Endodermal cell (in vitro differentiated cells): ENCODE measurements at regions not wholly inside any gene's neighbourhood (a gene's known extent, or its start where the extent isn't known, plus 50 kb on each side); places are given as distances from the start of the nearest gene placed in this dataset.

Experiments
- DNase-seq: peaks from one replicate; pipeline ENCODE4 v3.0.0-alpha.2; 2017
- H3K27ac ChIP-seq: 2 replicates; pipeline ENCODE4 v1.5.1; 2013; ENCODE audit warnings: mild to moderate bottlenecking, low read depth, low read length, moderate library complexity
- H3K27me3 ChIP-seq: 2 replicates; pipeline ENCODE4 v1.6.1; 2013; ENCODE audit warnings: mild to moderate bottlenecking, low read length, moderate library complexity; ENCODE audit not compliant: insufficient read depth, control insufficient read depth, poor library complexity, severe bottlenecking
- H3K36me3 ChIP-seq: 2 replicates; pipeline ENCODE4 v1.7.0; 2013; ENCODE audit warnings: mild to moderate bottlenecking, low read length, moderate library complexity; ENCODE audit not compliant: control insufficient read depth, insufficient read depth
- H3K4me1 ChIP-seq: one replicate; pipeline ENCODE4 v1.7.0; 2013; ENCODE audit warnings: low read length; ENCODE audit not compliant: control insufficient read depth, insufficient read depth
- H3K4me3 ChIP-seq: 2 replicates; pipeline ENCODE4 v1.5.1; 2013; ENCODE audit warnings: mild to moderate bottlenecking, low read length, moderate library complexity
- H3K9ac ChIP-seq: 2 replicates; pipeline ENCODE4 v1.6.1; 2013; ENCODE audit warnings: mild to moderate bottlenecking, low read length, moderate library complexity; ENCODE audit not compliant: poor library complexity, severe bottlenecking; ENCODE audit errors: extremely low read depth
- H3K9me3 ChIP-seq: 2 replicates; pipeline ENCODE4 v1.6.1; 2013; ENCODE audit warnings: mild to moderate bottlenecking, low read length, moderate library complexity; ENCODE audit not compliant: control insufficient read depth
- H3K27ac Mint-ChIP-seq: 2 replicates; pipeline ENCODE4 v1.8.0; 2020; ENCODE audit warnings: mixed read lengths
- H3K27me3 Mint-ChIP-seq: 2 replicates; pipeline ENCODE4 v1.8.0; 2021; ENCODE audit warnings: mild to moderate bottlenecking, mixed read lengths; ENCODE audit not compliant: insufficient read depth
- H3K36me3 Mint-ChIP-seq: 2 replicates; pipeline ENCODE4 v1.8.0; 2020; ENCODE audit warnings: low read depth, mixed read lengths
- H3K4me1 Mint-ChIP-seq: 2 replicates; pipeline ENCODE4 v1.8.0; 2020; ENCODE audit warnings: mixed read lengths
- H3K4me3 Mint-ChIP-seq: 2 replicates; pipeline ENCODE4 v1.8.0; 2020; ENCODE audit warnings: mild to moderate bottlenecking, moderate library complexity, mixed read lengths
- H3K9me3 Mint-ChIP-seq: 2 replicates; pipeline ENCODE4 v1.8.0; 2020; ENCODE audit warnings: mild to moderate bottlenecking, mixed read lengths
- CTCF ChIP-seq: fragments of 200-600 bp; sonication (generic); conservative IDR thresholded peaks from 2 replicates; pipeline ENCODE4 v1.5.0; 2021; ENCODE audit warnings: antibody characterized with exemption, mild to moderate bottlenecking
- WGBS, 2 experiments: methylation state at CpG; one replicate each; pipeline versions ENCODE4 v1.1.5 to v1.1.7; 2013; ENCODE audit warnings: missing lambda C conversion rate in 2 of 2, mixed read lengths in 1 of 2; ENCODE audit not compliant: insufficient coverage in 1 of 2, insufficient read length in 1 of 2; 5-methylcytosine and 5-hydroxymethylcytosine counted together

- Mint-ChIP-seq H3K27ac (no peak overlapping the region), H3K4me3 (no peak overlapping the region), H3K36me3 (peaks cover 14% of the 10 kb centered on the region), H3K4me1 (peaks cover 28% of the 10 kb centered on the region), H3K9me3 (no peaks in the 10 kb centered on the region), H3K27me3 (no peaks in the 10 kb centered on the region)
- Histone ChIP-seq H3K9ac (no peak overlapping the region), H3K4me1 (peaks cover 7% of the 10 kb centered on the region), H3K36me3 (no peaks in the 10 kb centered on the region), H3K9me3 (no peaks in the 10 kb centered on the region), H3K4me3 (no peak overlapping the region), H3K27ac (no peak overlapping the region), H3K27me3 (no peaks in the 10 kb centered on the region)
- WGBS, 2 experiments: 95 to 96% methylated on average over 17 to 18 of the region's 18 CpGs
- DNase-seq: no peak
- TF ChIP-seq CTCF: no peak
Measured at GRCh38 chr17:77291591-77292386, 151.0 kb downstream of the SEC14L1 start.

- H3K4me1 Mint-ChIP-seq: peaks cover 24% of the 10 kb centered on the region
- Histone ChIP-seq H3K4me3 (no peak overlapping the region), H3K36me3 (no peaks in the 10 kb centered on the region), H3K27me3 (no peaks in the 10 kb centered on the region), H3K9me3 (peaks cover 18% of the 10 kb centered on the region), H3K9ac (no peak overlapping the region), H3K4me1 (peaks cover 2% of the 10 kb centered on the region), H3K27ac (no peak overlapping the region)
- no peak overlapping the region for H3K4me3 Mint-ChIP-seq
- no peak for DNase-seq
- no peak for TF ChIP-seq CTCF
- no peaks in the 10 kb centered on the region for H3K9me3 Mint-ChIP-seq
- H3K27me3 Mint-ChIP-seq: no peaks in the 10 kb centered on the region
- no peak overlapping the region for H3K27ac Mint-ChIP-seq
- peaks cover 14% of the 10 kb centered on the region for H3K36me3 Mint-ChIP-seq
- 94 to 98% methylated on average over 15 to 20 of the region's 20 CpGs for WGBS, 2 experiments
Measured at GRCh38 chr17:77294761-77295160, 154.0 kb downstream of the SEC14L1 start.

GRCh38 chr17:77295241-77295853, 154.6 kb downstream of the SEC14L1 start:
- H3K9me3 Mint-ChIP-seq: no peaks in the 10 kb centered on the region
- Histone ChIP-seq H3K9ac (no peak overlapping the region), H3K27ac (no peak overlapping the region), H3K4me3 (no peak overlapping the region), H3K27me3 (no peaks in the 10 kb centered on the region), H3K9me3 (peaks cover 19% of the 10 kb centered on the region), H3K36me3 (no peaks in the 10 kb centered on the region), H3K4me1 (peaks cover 2% of the 10 kb centered on the region)
- TF ChIP-seq CTCF: no peak
- no peaks in the 10 kb centered on the region for H3K27me3 Mint-ChIP-seq
- no peak for DNase-seq
- H3K4me3 Mint-ChIP-seq: no peak overlapping the region
- H3K36me3 Mint-ChIP-seq: peaks cover 14% of the 10 kb centered on the region
- peaks cover 28% of the 10 kb centered on the region for H3K4me1 Mint-ChIP-seq
- no peak overlapping the region for H3K27ac Mint-ChIP-seq
- WGBS, 2 experiments: 45 to 91% methylated on average over 2 to 12 of the region's 12 CpGs
